ENCODE measurements at regions not wholly inside any gene's neighbourhood (a gene's known extent, or its start where the extent isn't known, plus 50 kb on each side); places are given as distances from the start of the nearest gene placed in this dataset.

DNA sequence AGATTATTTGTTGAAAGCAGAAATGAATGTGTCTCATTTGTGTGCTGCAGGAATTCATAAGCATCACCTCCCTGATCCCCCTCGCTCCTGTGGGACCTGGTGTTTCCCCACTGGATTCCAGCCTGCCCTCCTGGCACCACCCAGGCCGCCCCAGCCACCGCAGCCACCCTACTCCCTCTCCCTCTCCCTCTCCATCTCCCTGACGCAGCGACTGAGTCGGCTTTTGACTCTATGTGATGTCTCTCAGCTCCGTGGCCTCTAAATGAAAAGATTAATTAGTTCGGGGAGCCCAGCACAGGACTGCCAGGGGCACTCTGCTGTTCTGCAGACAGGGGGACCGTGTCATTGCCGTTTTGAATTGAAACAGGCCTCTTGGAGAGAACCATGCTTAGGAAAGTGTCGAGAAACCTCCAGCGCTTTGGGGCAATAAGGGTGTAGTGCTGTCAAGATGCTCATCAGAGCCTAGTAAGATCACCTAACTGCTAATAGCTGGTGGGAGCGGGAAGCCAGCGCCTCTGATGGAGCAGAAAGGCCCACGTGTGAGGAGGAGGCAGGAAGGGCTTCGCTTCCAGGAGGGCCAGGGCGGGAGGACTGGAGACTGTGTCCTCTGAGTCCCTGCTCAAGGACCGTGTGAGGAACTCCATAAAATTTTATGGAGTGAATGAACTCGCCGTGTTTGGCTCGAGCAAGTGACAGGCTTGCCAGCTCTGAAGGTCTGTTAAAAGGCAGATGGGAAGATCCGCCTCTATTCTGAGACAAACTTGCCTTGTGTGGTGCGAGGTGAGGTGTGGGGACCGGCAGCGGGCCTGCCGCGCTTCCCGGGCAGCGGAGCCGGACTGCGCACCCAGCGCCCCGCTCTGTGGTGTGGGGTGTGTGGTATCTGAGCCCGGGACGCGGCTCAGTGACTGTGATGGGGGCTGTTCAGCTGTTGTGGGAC is 157.4 kb upstream of the C14orf180 start:
- DNase-seq (peak in 1 of 2 donors; percentile 62), ATAC-seq (ENCODE audit: low FRiP score) (no peak)
- Histone ChIP-seq H3K36me3 (ENCODE audit: control insufficient read depth in 1 of 2, insufficient read depth in 2 of 2, low read length in 1 of 2) (no peaks in the 10 kb centered on the region), H3K9me3 (ENCODE audit: control insufficient read depth, low read length) (no peaks in the 10 kb centered on the region), H3K27ac (ENCODE audit: low read depth in 1 of 2, low read length in 2 of 2) (no peak overlapping the region), H3K27me3 (ENCODE audit: control insufficient read depth in 1 of 2, insufficient read depth in 2 of 2, low read length in 1 of 2) (no peaks in the 10 kb centered on the region), H3K4me3 (ENCODE audit: low read length in 2 of 2) (no peak overlapping the region), H3K4me1 (ENCODE audit: control insufficient read depth in 1 of 2, insufficient read depth in 2 of 2, low read length in 2 of 2) (no peaks in the 10 kb centered on the region)
- 54 to 61% methylated on average over 36 of the region's 36 CpGs for WGBS, 2 donors
- intact Hi-C loops (cut with DNase I): no loop called here

DNA sequence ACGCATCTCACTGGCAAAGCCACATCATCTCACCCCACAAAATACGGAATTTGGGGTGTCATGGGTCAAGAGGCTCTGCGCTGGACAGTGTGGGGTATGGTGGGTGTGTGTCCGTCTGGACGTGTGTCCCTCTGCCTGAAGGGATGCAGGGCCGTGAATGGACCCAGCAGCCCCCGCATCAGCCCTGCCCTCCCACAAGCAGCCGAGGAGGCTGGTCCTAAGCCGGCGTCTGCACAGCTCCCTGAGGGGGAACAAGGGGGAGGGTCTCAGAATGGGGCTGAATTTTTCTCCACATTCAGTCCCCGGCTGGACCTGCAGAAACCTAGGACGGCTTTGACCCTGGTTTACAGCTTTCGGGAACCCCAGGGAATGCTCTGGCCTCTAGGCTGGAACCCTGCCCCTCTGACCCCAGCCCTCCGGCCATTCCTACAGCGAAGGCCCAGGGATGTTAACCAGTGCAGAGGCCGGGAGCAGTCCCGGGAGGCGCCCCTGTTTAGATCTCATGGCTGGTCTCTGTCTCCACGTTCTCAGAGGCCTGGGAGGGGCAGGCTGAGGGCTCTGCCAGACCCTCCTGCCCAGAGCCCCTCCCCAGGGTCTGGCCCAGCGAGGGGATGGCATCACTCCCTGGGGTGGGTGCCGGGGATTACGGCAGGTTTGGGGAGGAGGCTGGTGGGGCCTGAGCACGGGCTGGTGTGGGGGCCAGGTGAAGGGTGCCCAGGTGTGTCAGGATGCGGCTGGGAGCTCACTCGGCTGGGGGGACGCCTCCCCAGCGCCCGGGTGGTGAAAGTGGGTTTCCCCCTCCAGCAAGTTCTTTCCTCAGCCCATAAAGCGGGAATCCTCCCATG is 156.5 kb upstream of the C14orf180 start:
- no peak for ATAC-seq (ENCODE audit: low FRiP score)
- H3K27ac ChIP-seq (ENCODE audit: low read depth in 1 of 2, low read length in 2 of 2): no peak overlapping the region
- H3K9me3 ChIP-seq (ENCODE audit: control insufficient read depth, low read length): no peaks in the 10 kb centered on the region
- 59 to 69% methylated on average over 29 of the region's 29 CpGs for WGBS, 2 donors
- H3K4me1 ChIP-seq (ENCODE audit: control insufficient read depth in 1 of 2, insufficient read depth in 2 of 2, low read length in 2 of 2): no peaks in the 10 kb centered on the region
- no peaks in the 10 kb centered on the region for H3K36me3 ChIP-seq (ENCODE audit: control insufficient read depth in 1 of 2, insufficient read depth in 2 of 2, low read length in 1 of 2)
- peak in 1 of 2 donors; percentile 49 for DNase-seq
- H3K27me3 ChIP-seq (ENCODE audit: control insufficient read depth in 1 of 2, insufficient read depth in 2 of 2, low read length in 1 of 2): no peaks in the 10 kb centered on the region
- intact Hi-C loops (cut with DNase I): no loop called here
- no peak overlapping the region for H3K4me3 ChIP-seq (ENCODE audit: low read length in 2 of 2)

DNA sequence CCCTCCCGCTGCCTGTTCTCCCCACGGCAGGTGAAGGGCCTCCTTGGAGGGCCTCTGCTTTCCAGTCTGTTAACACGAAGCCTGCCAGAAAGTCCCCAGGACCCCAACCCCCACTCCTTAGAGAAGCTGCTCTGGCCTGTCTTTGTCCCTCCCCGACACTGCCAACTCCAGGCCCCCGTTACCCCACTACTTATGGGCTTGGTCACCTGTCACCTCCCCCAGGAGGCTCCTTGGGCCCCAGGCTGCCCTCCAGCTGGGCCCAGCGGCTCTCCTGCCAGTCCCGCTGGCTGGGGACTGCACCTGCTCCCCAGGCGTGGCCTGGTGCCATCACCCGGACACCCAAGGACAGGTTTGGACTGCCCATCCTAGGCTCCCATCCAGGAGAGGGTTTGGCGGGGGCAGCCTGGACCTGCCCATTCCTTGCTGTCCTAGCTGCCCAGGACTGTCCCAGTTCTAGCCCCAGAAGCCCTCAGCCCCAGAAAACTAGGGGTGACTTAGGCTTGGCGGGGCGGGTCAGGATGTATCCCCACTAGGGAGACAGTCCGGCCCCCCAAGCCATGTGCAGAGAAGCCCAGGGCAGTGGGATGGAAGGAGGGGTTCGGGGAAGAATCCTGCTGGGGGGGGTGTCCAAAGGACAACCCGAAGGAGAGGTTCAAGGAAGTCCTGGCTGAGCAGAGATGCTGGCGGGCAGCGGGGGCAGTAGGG is 155.7 kb upstream of the C14orf180 start:
- peak in 1 of 2 donors; percentile 58 for DNase-seq
- intact Hi-C loops (cut with DNase I): no loop called here
- H3K27me3 ChIP-seq (ENCODE audit: control insufficient read depth in 1 of 2, insufficient read depth in 2 of 2, low read length in 1 of 2): no peaks in the 10 kb centered on the region
- no peaks in the 10 kb centered on the region for H3K4me1 ChIP-seq (ENCODE audit: control insufficient read depth in 1 of 2, insufficient read depth in 2 of 2, low read length in 2 of 2)
- no peaks in the 10 kb centered on the region for H3K36me3 ChIP-seq (ENCODE audit: control insufficient read depth in 1 of 2, insufficient read depth in 2 of 2, low read length in 1 of 2)
- WGBS, 2 donors: 80 to 84% methylated on average over 17 of the region's 17 CpGs
- no peak overlapping the region for H3K27ac ChIP-seq (ENCODE audit: low read depth in 1 of 2, low read length in 2 of 2)
- no peak overlapping the region for H3K4me3 ChIP-seq (ENCODE audit: low read length in 2 of 2)
- H3K9me3 ChIP-seq (ENCODE audit: control insufficient read depth, low read length): no peaks in the 10 kb centered on the region
- ATAC-seq (ENCODE audit: low FRiP score): no peak

DNA sequence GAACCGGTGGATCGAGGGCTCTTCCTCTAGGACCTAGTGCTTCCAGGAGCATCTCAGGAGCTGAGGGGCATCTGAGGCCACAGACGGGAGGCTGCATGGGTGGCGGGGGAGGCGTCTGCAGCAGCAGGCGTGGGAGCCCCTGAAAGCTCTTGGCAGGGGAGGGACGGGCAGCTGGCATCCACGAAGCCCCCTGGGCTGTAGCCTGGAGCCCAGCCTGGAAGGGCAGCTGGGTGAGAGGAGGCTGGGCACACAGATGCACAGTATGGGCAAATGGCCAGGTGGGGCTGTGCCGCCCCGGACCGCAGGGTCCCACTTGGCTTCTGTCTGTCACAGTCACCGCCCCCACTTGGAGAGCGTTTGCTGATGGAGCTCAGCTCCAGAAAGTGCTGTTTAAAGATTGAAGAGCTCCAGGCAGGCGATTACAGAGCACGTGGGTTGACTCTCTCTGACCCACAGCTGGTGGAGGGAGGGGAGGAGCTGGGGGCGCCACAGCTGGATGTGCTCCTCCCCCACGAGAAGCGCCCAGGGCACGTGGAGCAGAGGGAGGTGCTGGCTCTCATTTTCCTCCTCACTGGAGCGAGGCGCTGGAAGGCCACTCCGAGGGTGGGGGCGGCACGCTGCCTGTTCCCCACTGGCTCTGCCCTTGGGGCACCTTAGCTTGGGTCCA is 155.0 kb upstream of the C14orf180 start:
- Histone ChIP-seq H3K27ac (ENCODE audit: low read depth in 1 of 2, low read length in 2 of 2) (no peak overlapping the region), H3K27me3 (ENCODE audit: control insufficient read depth in 1 of 2, insufficient read depth in 2 of 2, low read length in 1 of 2) (no peaks in the 10 kb centered on the region), H3K4me1 (ENCODE audit: control insufficient read depth in 1 of 2, insufficient read depth in 2 of 2, low read length in 2 of 2) (no peaks in the 10 kb centered on the region), H3K9me3 (ENCODE audit: control insufficient read depth, low read length) (no peaks in the 10 kb centered on the region), H3K4me3 (ENCODE audit: low read length in 2 of 2) (no peak overlapping the region), H3K36me3 (ENCODE audit: control insufficient read depth in 1 of 2, insufficient read depth in 2 of 2, low read length in 1 of 2) (no peaks in the 10 kb centered on the region)
- 16 to 17% methylated on average over 24 of the region's 24 CpGs for WGBS, 2 donors
- DNase-seq (no peak), ATAC-seq (ENCODE audit: low FRiP score) (no peak)
- intact Hi-C loops (cut with DNase I): no loop called here

DNA sequence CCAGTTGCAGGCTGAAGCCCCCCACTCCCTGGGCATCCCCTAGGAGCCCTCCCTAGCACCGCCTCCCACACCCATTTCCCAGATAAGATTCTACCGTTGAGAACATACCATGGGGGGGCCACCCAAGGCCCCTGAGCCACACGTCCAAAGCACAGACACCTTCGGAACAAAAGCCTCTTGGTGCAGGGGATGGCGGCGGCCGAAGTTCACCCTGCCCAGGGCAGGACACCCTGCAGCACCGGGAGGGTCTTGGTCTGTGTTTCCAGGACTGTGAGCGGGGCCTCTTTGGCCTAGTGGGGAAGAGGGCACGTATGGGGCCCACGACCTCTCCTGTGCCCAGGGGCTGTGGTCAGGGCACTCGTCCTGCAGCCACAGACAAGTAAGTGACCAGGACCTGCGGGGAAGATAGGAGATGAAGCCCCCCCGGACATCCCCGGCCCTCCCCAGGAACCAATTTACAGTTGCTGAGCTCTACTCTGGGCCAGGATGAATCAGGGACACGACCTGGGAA is 154.3 kb upstream of the C14orf180 start:
- no peaks in the 10 kb centered on the region for H3K36me3 ChIP-seq (ENCODE audit: control insufficient read depth in 1 of 2, insufficient read depth in 2 of 2, low read length in 1 of 2)
- no peaks in the 10 kb centered on the region for H3K4me1 ChIP-seq (ENCODE audit: control insufficient read depth in 1 of 2, insufficient read depth in 2 of 2, low read length in 2 of 2)
- intact Hi-C loops (cut with DNase I): no loop called here
- 70 to 71% methylated on average over 16 of the region's 16 CpGs for WGBS, 2 donors
- no peak overlapping the region for H3K4me3 ChIP-seq (ENCODE audit: low read length in 2 of 2)
- no peak for DNase-seq
- no peaks in the 10 kb centered on the region for H3K27me3 ChIP-seq (ENCODE audit: control insufficient read depth in 1 of 2, insufficient read depth in 2 of 2, low read length in 1 of 2)
- H3K9me3 ChIP-seq (ENCODE audit: control insufficient read depth, low read length): no peaks in the 10 kb centered on the region
- ATAC-seq (ENCODE audit: low FRiP score): no peak
- no peak overlapping the region for H3K27ac ChIP-seq (ENCODE audit: low read depth in 1 of 2, low read length in 2 of 2)

DNA sequence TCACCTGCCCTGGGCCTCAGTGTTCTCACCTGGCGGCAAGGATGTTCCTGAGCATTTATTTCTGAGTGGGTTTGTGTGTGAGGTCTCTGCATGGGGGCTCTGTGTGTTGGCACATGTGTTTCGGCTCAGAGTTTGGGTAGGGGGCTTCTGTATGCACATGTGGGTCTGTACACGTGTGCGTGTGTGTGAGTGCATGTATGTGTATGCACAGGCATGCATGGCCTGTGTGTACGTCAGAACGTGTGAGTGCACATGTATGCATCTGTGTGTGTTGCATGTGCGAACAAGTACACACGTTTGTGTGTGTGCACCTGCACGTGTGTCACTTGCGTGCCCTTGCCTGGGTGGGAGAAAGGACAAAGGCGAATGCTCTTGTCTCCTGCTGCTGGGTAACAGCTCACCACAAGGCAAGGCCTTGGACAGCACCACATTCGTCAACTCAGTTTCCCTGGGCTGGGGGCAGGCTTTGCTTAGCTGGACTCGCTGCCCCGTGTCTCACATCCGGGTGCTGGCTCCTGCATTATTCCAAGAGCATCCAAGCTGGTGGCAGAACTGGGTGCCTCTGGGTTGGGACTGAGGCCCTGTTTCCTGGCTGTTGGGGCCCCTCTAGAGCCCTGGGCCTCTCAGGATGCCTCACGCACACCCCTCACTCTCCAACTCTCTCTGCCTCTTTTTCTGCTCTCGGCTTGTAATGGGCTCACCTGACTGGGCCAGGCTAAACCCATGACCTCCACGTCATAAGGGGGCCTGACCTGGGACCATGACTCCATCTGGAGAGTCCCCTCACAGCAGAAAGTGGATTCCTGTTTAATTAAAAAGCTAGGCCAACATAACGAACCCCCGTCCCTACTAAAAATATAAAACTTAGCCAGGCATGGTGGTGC is 153.6 kb upstream of the C14orf180 start:
- no peaks in the 10 kb centered on the region for H3K4me1 ChIP-seq (ENCODE audit: control insufficient read depth in 1 of 2, insufficient read depth in 2 of 2, low read length in 2 of 2)
- DNase-seq (no peak), ATAC-seq (ENCODE audit: low FRiP score) (no peak)
- no peak overlapping the region for H3K4me3 ChIP-seq (ENCODE audit: low read length in 2 of 2)
- H3K36me3 ChIP-seq (ENCODE audit: control insufficient read depth in 1 of 2, insufficient read depth in 2 of 2, low read length in 1 of 2): no peaks in the 10 kb centered on the region
- H3K9me3 ChIP-seq (ENCODE audit: control insufficient read depth, low read length): no peaks in the 10 kb centered on the region
- H3K27me3 ChIP-seq (ENCODE audit: control insufficient read depth in 1 of 2, insufficient read depth in 2 of 2, low read length in 1 of 2): no peaks in the 10 kb centered on the region
- WGBS, 2 donors: 81 to 85% methylated on average over 20 of the region's 20 CpGs
- H3K27ac ChIP-seq (ENCODE audit: low read depth in 1 of 2, low read length in 2 of 2): no peak overlapping the region
- intact Hi-C loops (cut with DNase I): no loop called here

DNA sequence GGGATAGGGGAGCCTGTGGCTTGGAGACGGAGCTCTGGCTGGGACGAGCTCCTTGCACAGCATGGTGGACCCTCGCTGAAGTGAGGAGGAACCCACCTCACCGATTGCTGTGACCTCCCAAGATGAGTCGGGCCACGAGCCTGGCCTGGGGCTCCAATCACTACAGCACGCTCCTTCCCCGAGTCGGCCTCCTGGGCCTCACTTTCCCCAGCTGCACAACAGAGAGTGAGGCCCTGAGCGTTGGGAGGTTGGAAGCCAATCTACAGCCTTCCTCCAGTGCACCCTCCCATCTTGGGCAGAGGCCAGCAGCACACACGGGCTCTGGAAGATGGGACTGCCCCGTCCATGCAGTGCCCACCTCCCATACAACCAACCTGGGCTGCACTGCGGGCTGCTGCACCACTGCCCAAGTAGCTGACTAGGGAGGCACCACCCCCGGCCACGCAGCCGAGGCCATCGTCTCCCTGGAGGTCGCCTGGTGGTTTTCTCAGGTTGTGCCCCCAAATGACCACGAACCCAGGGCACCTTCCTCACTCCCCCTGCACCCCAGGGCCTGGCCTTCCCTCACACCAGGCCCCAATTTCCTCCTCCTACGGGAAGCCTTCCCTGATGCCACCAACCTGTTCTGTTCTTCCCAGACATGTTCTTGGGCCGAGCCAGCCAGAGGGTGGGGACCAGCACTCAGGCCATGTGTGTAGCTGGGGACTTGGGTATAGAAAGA is 152.3 kb upstream of the C14orf180 start:
- Histone ChIP-seq H3K27ac (ENCODE audit: low read depth in 1 of 2, low read length in 2 of 2) (no peak overlapping the region), H3K36me3 (ENCODE audit: control insufficient read depth in 1 of 2, insufficient read depth in 2 of 2, low read length in 1 of 2) (no peaks in the 10 kb centered on the region), H3K4me1 (ENCODE audit: control insufficient read depth in 1 of 2, insufficient read depth in 2 of 2, low read length in 2 of 2) (no peaks in the 10 kb centered on the region), H3K27me3 (ENCODE audit: control insufficient read depth in 1 of 2, insufficient read depth in 2 of 2, low read length in 1 of 2) (no peaks in the 10 kb centered on the region), H3K9me3 (ENCODE audit: control insufficient read depth, low read length) (no peaks in the 10 kb centered on the region), H3K4me3 (ENCODE audit: low read length in 2 of 2) (no peak overlapping the region)
- WGBS, 2 donors: 74 to 77% methylated on average over 21 of the region's 21 CpGs
- DNase-seq: peak in 1 of 2 donors; percentile 69
- ATAC-seq (ENCODE audit: low FRiP score): no peak
- intact Hi-C loops (cut with DNase I): no loop called here
